PC-3 (cell line): ENCODE measurements at regions not wholly inside any gene's neighbourhood (a gene's known extent, or its start where the extent isn't known, plus 50 kb on each side); places are given as distances from the start of the nearest gene placed in this dataset.

Source experiments
- ATAC-seq: fragments of 200-7000 bp; cut with Tn5 transposase; 2 replicates; pipeline ENCODE4 v1.9.1; 2020; ENCODE audit warnings: mild to moderate bottlenecking, moderate library complexity
- BruUV-seq: library from RNA; stranded (reverse); fragments of 400-500 nt; replicated peaks from 2 replicates; lab custom pipeline; 2021; lab: Mats Ljungman, UMichigan
- CTCF ChIA-PET: fragments of 300-600 bp; sonication (Branson Sonifier 250); formaldehyde crosslinking; loops from one replicate; lab custom pipeline; 2022; ENCODE audit warnings: antibody characterized with exemption; lab: Charles Lee
- POLR2A ChIA-PET: fragments of 300-600 bp; sonication (Branson Sonifier 250); formaldehyde crosslinking; loops from one replicate; lab custom pipeline; 2022; ENCODE audit warnings: antibody characterized with exemption; ENCODE audit not compliant: unreplicated experiment; lab: Charles Lee
- DNase-seq: peaks from one replicate; pipeline ENCODE4 v3.0.0-alpha.2; 2015
- H2AFZ ChIP-seq: fragments of 300-600 bp; sonication (generic); 2 replicates; pipeline ENCODE4 v1.6.0; 2016; ENCODE audit warnings: antibody characterized with exemption, low read length
- H3F3A ChIP-seq: fragments of 300-600 bp; sonication (generic); one replicate; pipeline ENCODE4 v1.6.0; 2017; ENCODE audit warnings: antibody characterized with exemption, low read length, control low read depth, mild to moderate bottlenecking; ENCODE audit not compliant: unreplicated experiment
- H3K27ac ChIP-seq: fragments of 300-600 bp; sonication (generic); 2 replicates; pipeline ENCODE4 v1.5.1; 2016; ENCODE audit warnings: mild to moderate bottlenecking, low read length
- H3K27me3 ChIP-seq: fragments of 300-600 bp; sonication (generic); 2 replicates; pipeline ENCODE4 v1.6.1; 2016; ENCODE audit warnings: low read length, mixed read lengths
- H3K36me3 ChIP-seq: fragments of 300-600 bp; sonication (generic); 2 replicates; pipeline ENCODE4 v1.6.1; 2016; ENCODE audit warnings: low read depth, mixed run types, low read length, mixed read lengths
- H3K4me1 ChIP-seq: fragments of 300-600 bp; sonication (generic); 2 replicates; pipeline ENCODE4 v1.5.1; 2016; ENCODE audit warnings: low read length; ENCODE audit not compliant: insufficient read depth
- H3K4me2 ChIP-seq: fragments of 300-600 bp; sonication (generic); 2 replicates; pipeline ENCODE4 v1.6.0; 2016; ENCODE audit warnings: low read length
- H3K4me3 ChIP-seq: fragments of 300-600 bp; sonication (generic); 2 replicates; pipeline ENCODE4 v1.5.1; 2016; ENCODE audit warnings: mild to moderate bottlenecking, low read length, mixed read lengths
- H3K79me2 ChIP-seq: fragments of 300-600 bp; sonication (generic); 2 replicates; pipeline ENCODE4 v1.6.1; 2017; ENCODE audit warnings: low read length, mixed read lengths
- H3K9ac ChIP-seq: fragments of 300-600 bp; sonication (generic); 2 replicates; pipeline ENCODE4 v1.6.0; 2016; ENCODE audit warnings: mild to moderate bottlenecking, low read length
- H3K9me2 ChIP-seq: fragments of 300-600 bp; sonication (generic); replicated peaks from 2 replicates; pipeline ENCODE4 v1.6.1; 2016; ENCODE audit warnings: mixed run types, low read length, mixed read lengths
- H3K9me3 ChIP-seq: fragments of 300-600 bp; sonication (generic); 2 replicates; pipeline ENCODE4 v1.6.1; 2016; ENCODE audit warnings: low read length, mixed read lengths
- H4K20me1 ChIP-seq: fragments of 300-600 bp; sonication (generic); 2 replicates; pipeline ENCODE4 v1.6.1; 2016; ENCODE audit warnings: low read length, mixed read lengths
- EZH2 ChIP-seq: fragments of 300-600 bp; sonication (generic); IDR thresholded peaks from one replicate; pipeline ENCODE4 v1.6.1; 2017; ENCODE audit warnings: antibody characterized with exemption, mild to moderate bottlenecking, low read length; ENCODE audit not compliant: unreplicated experiment
- EZH2phosphoT487 ChIP-seq: fragments of 300-600 bp; sonication (generic); IDR thresholded peaks from 2 replicates; pipeline ENCODE4 v1.6.1; 2018; ENCODE audit warnings: mild to moderate bottlenecking, antibody characterized with exemption, low read length, borderline replicate concordance
- intact Hi-C: fragments of 100-400 bp; cut with micrococcal nuclease; formaldehyde crosslinking; loops from 2 replicates; pipeline ENCODE4 v1.9.0; 2023
- TF ChIP-seq, protein P1 (sequence below): fragments of 300-600 bp; sonication (generic); conservative IDR thresholded peaks from 2 replicates; pipeline ENCODE4 v1.5.1; 2017; ENCODE audit warnings: antibody characterized with exemption, low read depth, mild to moderate bottlenecking, low read length

DNA sequence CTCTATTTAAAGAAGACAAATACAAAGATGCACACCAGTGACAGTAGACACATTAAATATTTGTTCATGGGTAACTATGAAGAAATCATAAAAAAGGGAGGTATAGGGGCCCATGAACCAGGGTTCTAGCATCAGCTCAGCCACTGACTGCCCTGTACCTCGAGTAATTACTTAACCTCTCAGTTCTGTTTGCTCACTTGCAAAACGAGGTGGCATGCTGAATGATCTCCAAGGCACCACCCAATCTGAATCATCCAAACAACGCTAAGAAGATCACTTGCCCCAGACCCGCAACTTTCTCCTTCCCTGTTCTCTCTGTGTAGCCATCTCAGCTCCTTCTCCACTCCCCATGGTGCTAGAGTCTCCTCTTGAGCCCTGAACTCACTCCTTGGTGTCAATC lies 374.7 kb downstream of the VPS13C start:
- TF ChIP-seq, protein P1, sequence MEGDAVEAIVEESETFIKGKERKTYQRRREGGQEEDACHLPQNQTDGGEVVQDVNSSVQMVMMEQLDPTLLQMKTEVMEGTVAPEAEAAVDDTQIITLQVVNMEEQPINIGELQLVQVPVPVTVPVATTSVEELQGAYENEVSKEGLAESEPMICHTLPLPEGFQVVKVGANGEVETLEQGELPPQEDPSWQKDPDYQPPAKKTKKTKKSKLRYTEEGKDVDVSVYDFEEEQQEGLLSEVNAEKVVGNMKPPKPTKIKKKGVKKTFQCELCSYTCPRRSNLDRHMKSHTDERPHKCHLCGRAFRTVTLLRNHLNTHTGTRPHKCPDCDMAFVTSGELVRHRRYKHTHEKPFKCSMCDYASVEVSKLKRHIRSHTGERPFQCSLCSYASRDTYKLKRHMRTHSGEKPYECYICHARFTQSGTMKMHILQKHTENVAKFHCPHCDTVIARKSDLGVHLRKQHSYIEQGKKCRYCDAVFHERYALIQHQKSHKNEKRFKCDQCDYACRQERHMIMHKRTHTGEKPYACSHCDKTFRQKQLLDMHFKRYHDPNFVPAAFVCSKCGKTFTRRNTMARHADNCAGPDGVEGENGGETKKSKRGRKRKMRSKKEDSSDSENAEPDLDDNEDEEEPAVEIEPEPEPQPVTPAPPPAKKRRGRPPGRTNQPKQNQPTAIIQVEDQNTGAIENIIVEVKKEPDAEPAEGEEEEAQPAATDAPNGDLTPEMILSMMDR = no peak
- no peak for TF ChIP-seq EZH2
- no peak for TF ChIP-seq EZH2phosphoT487
- Histone ChIP-seq H3K4me1 (no peaks in the 10 kb centered on the region), H3K27ac (no peak overlapping the region), H3K79me2 (no peaks in the 10 kb centered on the region), H4K20me1 (no peaks in the 10 kb centered on the region), H3K4me2 (no peak overlapping the region), H3K4me3 (no peak overlapping the region), H3K36me3 (no peaks in the 10 kb centered on the region), H3F3A (no peaks in the 10 kb centered on the region), H3K9me2 (no peaks in the 10 kb centered on the region), H3K27me3 (peaks cover 5% of the 10 kb centered on the region), H3K9me3 (no peaks in the 10 kb centered on the region), H3K9ac (no peak overlapping the region), H2AFZ (no peak overlapping the region)
- BruUV-seq = no TSS peak
- CTCF ChIA-PET = no interaction called here
- intact Hi-C loops = no loop called here
- DNase-seq (no peak), ATAC-seq (no peak)
- POLR2A ChIA-PET = no interaction called here

DNA sequence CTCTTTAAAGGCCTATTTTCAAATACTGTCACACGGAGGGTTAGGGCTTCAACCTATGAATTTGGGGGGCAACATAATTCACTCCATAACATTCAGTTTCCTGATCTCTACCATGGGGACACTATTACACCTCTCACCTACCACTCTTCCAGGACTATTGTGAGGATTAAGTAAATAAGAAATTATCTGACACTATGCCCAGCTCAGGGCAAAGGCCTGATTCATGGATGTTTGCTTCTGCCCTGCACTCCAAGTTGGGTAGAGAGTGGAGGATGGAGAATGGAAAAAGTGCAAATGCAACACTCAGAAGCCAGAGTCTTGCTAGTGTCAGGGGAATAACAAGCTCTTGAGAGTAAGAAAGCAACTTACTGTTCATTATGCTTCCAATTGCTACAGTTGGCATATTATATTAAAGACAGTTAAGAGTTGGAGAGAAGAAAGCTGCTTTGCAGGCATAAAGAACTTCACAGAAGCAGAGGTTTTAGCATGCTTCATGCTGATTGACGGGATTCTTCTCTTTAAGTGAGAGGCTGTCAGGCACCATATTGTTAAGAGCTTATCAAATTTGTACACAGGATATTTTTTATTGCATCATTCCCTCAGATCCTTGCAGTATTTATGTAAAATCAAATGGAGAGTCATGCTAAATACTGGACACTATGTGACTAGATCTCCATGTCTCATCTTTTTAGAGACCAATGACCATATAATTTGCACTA lies 375.3 kb downstream of the VPS13C start:
- Histone ChIP-seq H3K36me3 (no peaks in the 10 kb centered on the region), H3F3A (no peaks in the 10 kb centered on the region), H3K9me3 (no peaks in the 10 kb centered on the region), H3K27ac (no peak overlapping the region), H4K20me1 (no peaks in the 10 kb centered on the region), H3K4me1 (no peaks in the 10 kb centered on the region), H3K9ac (no peak overlapping the region), H3K4me3 (no peak overlapping the region), H3K4me2 (no peak overlapping the region), H3K27me3 (peaks cover 6% of the 10 kb centered on the region), H3K79me2 (no peaks in the 10 kb centered on the region), H2AFZ (no peak overlapping the region), H3K9me2 (no peaks in the 10 kb centered on the region)
- no TSS peak for BruUV-seq
- DNase-seq (no peak), ATAC-seq (no peak)
- intact Hi-C loops = no loop called here
- TF ChIP-seq EZH2phosphoT487 (no peak), EZH2 (no peak)
- TF ChIP-seq, protein P1 = no peak
- ChIA-PET CTCF (no interaction called here), POLR2A (no interaction called here)
